K562 (cell line): ENCODE measurements at regions not wholly inside any gene's neighbourhood (a gene's known extent, or its start where the extent isn't known, plus 50 kb on each side); places are given as distances from the start of the nearest gene placed in this dataset.

Experiments
- ATAC-seq: fragments of 200-7000 bp; cut with Tn5 transposase; 3 replicates; pipeline ENCODE4 v1.9.1; 2020; ENCODE audit warnings: moderate library complexity
- BruUV-seq: library from RNA; stranded (reverse); fragments of 400-500 nt; replicated peaks from 2 replicates; lab custom pipeline; 2021; lab: Mats Ljungman, UMichigan
- CTCF ChIA-PET: fragments of 300-600 bp; formaldehyde crosslinking; extraction: SDS; loops from one replicate; lab custom pipeline; 2021; ENCODE audit warnings: low intra/inter-chr PET ratio; lab: Yijun Ruan, JAX
- POLR2A ChIA-PET: fragments of 300-600, 350-650 bp; sonication (Branson Sonifier 250); formaldehyde crosslinking; extraction: SDS; loops from one replicate; lab custom pipeline; 2021; ENCODE audit warnings: antibody characterized with exemption, inconsistent platforms; lab: Yijun Ruan, JAX
- DNase-seq, 4 experiments: peaks; one replicate each; pipeline versions ENCODE4 v3.0.0 to v3.0.0-alpha.2; 2011 to 2018; ENCODE audit warnings: low spot score in 3 of 4, mixed read lengths in 3 of 4; ENCODE audit errors: extremely low read depth in 1 of 4
- FAIRE-seq: peaks from 2 replicates; lab custom pipeline; 2011; peaks lifted over from hg19 to GRCh38; lab: Jason Lieb, UNC
- H2AFZ ChIP-seq: 2 replicates; pipeline ENCODE4 v1.6.0; 2011; ENCODE audit warnings: low read depth, low read length, control low read depth, inconsistent platforms
- H3K27ac ChIP-seq: fragments of 200-600 bp; 3 replicates; pipeline ENCODE4 v1.8.0; 2011; ENCODE audit warnings: low read depth, mild to moderate bottlenecking, control low read depth, inconsistent platforms, low read length, moderate library complexity, mixed read lengths; ENCODE audit errors: extremely low read depth
- H3K27me3 ChIP-seq, 2 experiments: fragments of 300-600 bp in 1 of 2; 2 replicates in 1 of 2; 3 replicates in 1 of 2; pipeline versions ENCODE4 v1.6.0 to v1.8.0; 2011; ENCODE audit warnings: inconsistent platforms in 2 of 2, low read length in 2 of 2, mild to moderate bottlenecking in 1 of 2, mixed read lengths in 1 of 2, moderate library complexity in 1 of 2; ENCODE audit not compliant: control insufficient read depth in 2 of 2, insufficient read depth in 2 of 2
- H3K36me3 ChIP-seq: fragments of 300-600 bp; 3 replicates; pipeline ENCODE4 v1.8.0; 2011; ENCODE audit warnings: mild to moderate bottlenecking, low read length, inconsistent platforms; ENCODE audit not compliant: control insufficient read depth, insufficient read depth
- H3K4me1 ChIP-seq, 2 experiments: fragments of 200-600 bp in 1 of 2; replicated peaks in 1 of 2; 2 replicates in 1 of 2; 3 replicates in 1 of 2; pipeline versions ENCODE4 v1.5.1 to v1.8.0; 2011; ENCODE audit warnings: inconsistent platforms in 2 of 2, low read length in 2 of 2, mild to moderate bottlenecking in 1 of 2, mixed read lengths in 1 of 2, moderate library complexity in 1 of 2; ENCODE audit not compliant: control insufficient read depth in 2 of 2, insufficient read depth in 2 of 2
- H3K4me2 ChIP-seq: 2 replicates; pipeline ENCODE4 v1.6.1; 2011; ENCODE audit warnings: low read length, control low read depth, inconsistent platforms, mixed read lengths; ENCODE audit not compliant: insufficient read depth
- H3K4me3 ChIP-seq: fragments of 200-600 bp; sonication (generic), shearing (Covaris generic); 2 replicates; pipeline ENCODE4 v1.5.1; 2016; ENCODE audit warnings: control low read depth, inconsistent platforms
- H3K79me2 ChIP-seq: fragments of 200-600 bp; 3 replicates; pipeline ENCODE4 v1.8.0; 2011; ENCODE audit warnings: low read length, inconsistent platforms; ENCODE audit not compliant: control insufficient read depth, insufficient read depth
- H3K9ac ChIP-seq, 2 experiments: 2 replicates each; pipeline versions ENCODE4 v1.6.0 to v1.6.1; 2011; ENCODE audit warnings: low read depth in 2 of 2, low read length in 2 of 2, control low read depth in 1 of 2, inconsistent platforms in 1 of 2, mild to moderate bottlenecking in 1 of 2, mixed read lengths in 1 of 2; ENCODE audit not compliant: insufficient read depth in 1 of 2
- H3K9me1 ChIP-seq: one replicate; pipeline ENCODE4 v1.6.0; 2011; ENCODE audit warnings: inconsistent platforms, mild to moderate bottlenecking, low read length, moderate library complexity; ENCODE audit not compliant: control insufficient read depth, insufficient read depth
- H3K9me3 ChIP-seq: replicated peaks from 2 replicates; pipeline ENCODE4 v1.5.1; 2011; ENCODE audit warnings: low read depth, low read length, inconsistent platforms; ENCODE audit not compliant: control insufficient read depth, insufficient read depth
- H4K20me1 ChIP-seq: replicated peaks from 2 replicates; pipeline ENCODE4 v1.6.1; 2011; ENCODE audit warnings: low read length, inconsistent platforms, mixed read lengths; ENCODE audit not compliant: control insufficient read depth, insufficient read depth
- ATF1 ChIP-seq, 2 experiments: fragments of 450-650 bp in 1 of 2; IDR thresholded peaks; 2 replicates each; pipeline ENCODE4 v1.6.1; 2016; ENCODE audit warnings: missing compliant biosample characterization in 1 of 2, missing genetic modification characterization in 1 of 2
- CBFA2T2 ChIP-seq: fragments of 450-650 bp; conservative IDR thresholded peaks from 2 replicates; pipeline ENCODE4 v1.6.1; 2017; ENCODE audit warnings: mild to moderate bottlenecking
- CXXC5 ChIP-seq: fragments of 250-450 bp; sonication (Bioruptor Pico); IDR thresholded peaks from 2 replicates; pipeline ENCODE4 v1.8.0; 2022; ENCODE audit warnings: inconsistent platforms, mild to moderate bottlenecking, moderate library complexity
- FOXK2 ChIP-seq, 2 experiments: fragments of 450-650 bp; IDR thresholded peaks in 1 of 2; conservative IDR thresholded peaks in 1 of 2; 2 replicates each; pipeline ENCODE4 v1.6.1; 2016; ENCODE audit warnings: low read depth in 2 of 2, mild to moderate bottlenecking in 1 of 2
- L3MBTL2 ChIP-seq: fragments of 450-650 bp; IDR thresholded peaks from 2 replicates; pipeline ENCODE4 v1.6.1; 2016; ENCODE audit warnings: mild to moderate bottlenecking, moderate library complexity
- NR3C1 ChIP-seq: sonication (generic); formaldehyde crosslinking; IDR thresholded peaks from 2 replicates; pipeline ENCODE4 v1.8.1; 2022; ENCODE audit warnings: missing genetic modification reagents
- NR4A1 ChIP-seq, 2 experiments: fragments of 250-450 bp in 1 of 2; fragments of 450-650 bp in 1 of 2; sonication (Bioruptor Pico) in 1 of 2; IDR thresholded peaks; 2 replicates each; pipeline versions ENCODE4 v1.4.0 to v1.6.1; 2016 to 2020; ENCODE audit warnings: mild to moderate bottlenecking in 2 of 2, missing compliant biosample characterization in 1 of 2, missing genetic modification characterization in 1 of 2, moderate library complexity in 1 of 2
- PRPF4 ChIP-seq: fragments of 200-400 bp; formaldehyde crosslinking; IDR thresholded peaks from one replicate; pipeline ENCODE4 v1.6.1; 2017; ENCODE audit warnings: low read length, low read depth, mild to moderate bottlenecking; ENCODE audit not compliant: insufficient read depth, poor library complexity, severe bottlenecking
- RBM34 ChIP-seq: fragments of 200-400 bp; formaldehyde crosslinking; IDR thresholded peaks from 2 replicates; pipeline ENCODE4 v1.6.1; 2018; ENCODE audit warnings: low read length, borderline replicate concordance; ENCODE audit not compliant: insufficient read depth
- TEAD1 ChIP-seq, 2 experiments: fragments of 450-650 bp in 1 of 2; sonication (generic) in 1 of 2; formaldehyde crosslinking; IDR thresholded peaks; 2 replicates each; pipeline versions ENCODE4 v1.4.0 to v1.8.0; 2020 to 2022; ENCODE audit warnings: mild to moderate bottlenecking in 2 of 2, missing genetic modification reagents in 1 of 2
- TEAD2 ChIP-seq: fragments of 450-650 bp; IDR thresholded peaks from 2 replicates; pipeline ENCODE4 v1.6.1; 2016; ENCODE audit warnings: missing genetic modification characterization, control low read depth, missing compliant biosample characterization
- TOE1 ChIP-seq, 2 experiments: fragments of 450-650 bp in 1 of 2; sonication (generic) in 1 of 2; formaldehyde crosslinking in 1 of 2; IDR thresholded peaks; 2 replicates each; pipeline versions ENCODE4 v1.7.1 to v1.8.0; 2016 to 2022; ENCODE audit warnings: borderline replicate concordance in 2 of 2, mild to moderate bottlenecking in 2 of 2, antibody characterized with exemption in 1 of 2, inconsistent platforms in 1 of 2, low read depth in 1 of 2, missing genetic modification reagents in 1 of 2, moderate library complexity in 1 of 2
- VEZF1 ChIP-seq: fragments of 200-800 bp; sonication (Bioruptor generic); IDR thresholded peaks from 2 replicates; pipeline ENCODE4 v1.6.1; 2017; ENCODE audit warnings: missing genetic modification characterization, missing compliant biosample characterization
- ZC3H8 ChIP-seq: fragments of 450-650 bp; IDR thresholded peaks from 2 replicates; pipeline ENCODE4 v1.6.1; 2017
- WGBS: fragments of 100-300 bp; shearing (Covaris generic); methylation state at CpG from one replicate; pipeline ENCODE4 v1.1.6; 2016; ENCODE audit warnings: low coverage, mixed read lengths; ENCODE audit not compliant: insufficient coverage; ENCODE audit errors: missing lambda C conversion rate; 5-methylcytosine and 5-hydroxymethylcytosine counted together
- in situ Hi-C: fragments of 300-500 bp; cut with MboI; formaldehyde crosslinking; loops from 4 replicates; pipeline ENCODE4 v1.15.0; 2018; ENCODE audit warnings: inconsistent platforms, mixed read lengths
- intact Hi-C: fragments of 100-400 bp; cut with micrococcal nuclease; formaldehyde crosslinking; loops from 2 replicates; pipeline ENCODE4 v1.14.2; 2022
- TF ChIP-seq, protein P1 (sequence below), 2 experiments: fragments of 450-650 bp in 1 of 2; sonication (generic) in 1 of 2; formaldehyde crosslinking; conservative IDR thresholded peaks; 2 replicates each; pipeline versions ENCODE4 v1.4.0 to v1.8.1; 2020 to 2022; ENCODE audit warnings: mild to moderate bottlenecking in 1 of 2, missing genetic modification reagents in 1 of 2

- peaks cover 49 to 66% of the 10 kb centered on the region in 2 experiments for H3K27me3 ChIP-seq
- in situ Hi-C loops (no loop called here), intact Hi-C loops (no loop called here)
- H4K20me1 ChIP-seq: peaks cover 3% of the 10 kb centered on the region; the same call in 1 of the 2 replicates
- no peak overlapping the region for H3K9ac ChIP-seq
- no peak overlapping the region for H3K27ac ChIP-seq
- whole genome bisulfite sequencing: 11% methylated on average over 12 of the region's 12 CpGs
- peak; percentile 42 for FAIRE-seq
- no peaks in the 10 kb centered on the region for H3K36me3 ChIP-seq
- peak overlapping the region; percentile 47; the same call in 1 of the 2 replicates for H3K4me2 ChIP-seq
- no peaks in the 10 kb centered on the region for H3K9me3 ChIP-seq
- H2AFZ ChIP-seq: 0 out of 2 replicates have a peak overlapping the region, but pooled peaks have one; percentile 2
- H3K9me1 ChIP-seq: no peaks in the 10 kb centered on the region
- H3K79me2 ChIP-seq: no peaks in the 10 kb centered on the region
- peak; percentile 72 for ATAC-seq
- ChIA-PET CTCF (interaction anchor here (0.6 kb wide), 1 partner anchor 24 kb away, joined by 5 read pairs; no protein-coding TSS in a partner anchor), POLR2A (interaction anchor here (0.6 to 2.2 kb wide), 7 partner anchors 9 to 540 kb away, joined by 3 to 6 read pairs (median 3); no protein-coding TSS in a partner anchor)
- peaks cover 0 to 7% of the 10 kb centered on the region in 2 experiments; a peak in 2 of 5 replicates for H3K4me1 ChIP-seq
- H3K4me3 ChIP-seq: no peak overlapping the region
- BruUV-seq: no TSS peak
- DNase-seq: peak; percentile 40 to 53 (median 42)
- TF ChIP-seq RBM34: no peak
- TF ChIP-seq NR3C1 (CRISPR knock-in tag): no peak
- peak; percentile 59; the same call in 1 of the 2 replicates for TF ChIP-seq TEAD2 (tag)
- no peak for TF ChIP-seq VEZF1 (CRISPR knock-in tag)
- 0 out of 4 replicates have a peak, but pooled peaks of 1 of the 2 experiments have one; percentile 28 for TF ChIP-seq TEAD1 (CRISPR knock-in tag; IDR thresholded peaks at IDR 0.05)
- TF ChIP-seq CBFA2T2: peak; percentile 62
- TF ChIP-seq TOE1 (IDR thresholded peaks at IDR 0.05; ENCODE audit: borderline replicate concordance): peak; percentile 91
- TF ChIP-seq TOE1 (CRISPR knock-in tag; IDR thresholded peaks at IDR 0.05; ENCODE audit: borderline replicate concordance, low read depth): no peak
- TF ChIP-seq NR4A1 (CRISPR knock-in tag; IDR thresholded peaks at IDR 0.05): no peak
- no peak for TF ChIP-seq NR4A1 (tag; IDR thresholded peaks at IDR 0.05)
- TF ChIP-seq ATF1 (CRISPR knock-in tag; IDR thresholded peaks at IDR 0.05): no peak
- peak; percentile 38 for TF ChIP-seq ATF1 (tag; IDR thresholded peaks at IDR 0.05)
- no peak for TF ChIP-seq L3MBTL2
- 0 out of 4 replicates have a peak, but pooled peaks of 1 of the 2 experiments have one; percentile 32 for TF ChIP-seq FOXK2 (conservative IDR thresholded peaks at IDR 0.05 in 1 of 2, IDR thresholded peaks at IDR 0.05 in 1 of 2; ENCODE audit: low read depth in 2 of 2)
- TF ChIP-seq PRPF4: no peak
- no peak for TF ChIP-seq ZC3H8
- TF ChIP-seq, protein P1, sequence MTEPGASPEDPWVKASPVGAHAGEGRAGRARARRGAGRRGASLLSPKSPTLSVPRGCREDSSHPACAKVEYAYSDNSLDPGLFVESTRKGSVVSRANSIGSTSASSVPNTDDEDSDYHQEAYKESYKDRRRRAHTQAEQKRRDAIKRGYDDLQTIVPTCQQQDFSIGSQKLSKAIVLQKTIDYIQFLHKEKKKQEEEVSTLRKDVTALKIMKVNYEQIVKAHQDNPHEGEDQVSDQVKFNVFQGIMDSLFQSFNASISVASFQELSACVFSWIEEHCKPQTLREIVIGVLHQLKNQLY (CRISPR knock-in tag; conservative IDR thresholded peaks at IDR 0.05): no peak
- TF ChIP-seq CXXC5: no peak
These were observed 85.9 kb upstream of the LEP start for GRCh38 chr7:128155100-128155740.
